HG02610 (cell line): ENCODE measurements at regions not wholly inside any gene's neighbourhood (a gene's known extent, or its start where the extent isn't known, plus 50 kb on each side); places are given as distances from the start of the nearest gene placed in this dataset.
"Not testable (repeated sequence)": the region's sequence is repeated elsewhere in the genome, so short reads cannot be mapped to it uniquely, and the experiment has no call there.

ENCODE experiments used
- ATAC-seq: cut with Tn5 transposase; IDR thresholded peaks from one replicate; pipeline ENCODE4 v1.9.1; 2021; ENCODE audit warnings: mild to moderate bottlenecking, moderate library complexity; ENCODE audit not compliant: unreplicated experiment

DNA sequence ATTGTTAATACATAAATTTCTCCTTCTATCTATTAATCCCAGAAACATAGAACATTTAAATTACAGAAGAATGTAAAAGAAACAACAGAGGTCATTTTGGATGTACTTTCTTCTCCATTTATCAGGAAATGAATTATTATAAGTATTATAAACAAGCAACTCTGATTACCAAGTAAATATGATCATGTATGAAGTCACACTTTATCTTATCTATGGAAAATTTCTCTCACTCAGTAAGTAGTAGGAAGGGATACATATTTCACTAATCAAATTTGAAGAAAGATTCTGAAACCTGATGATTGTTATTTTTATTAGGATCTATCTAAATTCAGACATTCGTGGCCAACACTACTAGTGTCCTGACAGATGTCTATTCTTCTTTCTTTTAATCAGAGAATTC lies 770.7 kb downstream of the LTN1 start:
- no peak for ATAC-seq

DNA sequence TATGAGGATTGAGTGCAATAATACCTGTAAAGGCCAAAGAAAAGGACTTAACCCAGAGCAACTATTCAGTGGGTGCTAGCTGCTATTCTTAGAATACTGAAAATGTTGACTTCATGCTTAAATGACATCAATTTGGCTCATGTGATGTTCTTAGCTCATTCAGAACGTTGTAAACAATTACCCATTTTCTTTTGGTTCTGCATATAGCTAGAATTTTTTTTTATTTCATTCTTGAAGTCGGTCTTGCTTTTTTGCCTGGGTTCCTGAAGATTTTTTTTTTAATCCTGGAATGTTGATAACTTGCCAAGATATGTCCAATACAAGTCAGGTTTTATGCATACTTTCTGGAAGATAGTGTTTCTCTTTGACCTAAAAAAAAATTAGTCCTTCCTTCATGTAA lies 772.0 kb downstream of the LTN1 start:
- ATAC-seq: no peak

DNA sequence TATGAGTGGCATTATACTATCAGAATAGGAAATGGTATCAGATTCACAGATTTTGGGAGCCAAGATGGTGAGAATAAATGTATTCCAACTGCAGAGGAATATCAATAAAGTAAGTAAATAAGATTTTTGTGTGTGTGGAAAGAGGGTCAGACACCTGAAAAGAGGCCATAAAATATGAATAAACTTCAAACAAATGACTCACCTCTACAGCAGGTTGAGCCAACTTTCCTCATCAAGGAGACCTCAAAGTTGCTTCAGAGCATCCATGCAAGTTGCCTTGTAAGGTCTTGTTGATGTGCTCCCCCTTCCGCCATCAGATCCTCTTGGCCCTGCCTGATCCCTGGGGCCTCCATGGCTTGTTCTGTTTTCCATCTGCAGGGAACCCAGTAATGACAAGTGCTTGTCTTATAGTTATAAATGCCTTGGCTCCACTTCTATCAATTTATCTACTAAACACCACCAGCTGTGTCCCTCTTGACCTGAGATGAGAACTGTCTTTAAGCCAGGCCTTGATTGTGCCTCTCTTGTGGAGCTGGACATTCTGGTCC lies 775.6 kb downstream of the LTN1 start:
- ATAC-seq: no peak

DNA sequence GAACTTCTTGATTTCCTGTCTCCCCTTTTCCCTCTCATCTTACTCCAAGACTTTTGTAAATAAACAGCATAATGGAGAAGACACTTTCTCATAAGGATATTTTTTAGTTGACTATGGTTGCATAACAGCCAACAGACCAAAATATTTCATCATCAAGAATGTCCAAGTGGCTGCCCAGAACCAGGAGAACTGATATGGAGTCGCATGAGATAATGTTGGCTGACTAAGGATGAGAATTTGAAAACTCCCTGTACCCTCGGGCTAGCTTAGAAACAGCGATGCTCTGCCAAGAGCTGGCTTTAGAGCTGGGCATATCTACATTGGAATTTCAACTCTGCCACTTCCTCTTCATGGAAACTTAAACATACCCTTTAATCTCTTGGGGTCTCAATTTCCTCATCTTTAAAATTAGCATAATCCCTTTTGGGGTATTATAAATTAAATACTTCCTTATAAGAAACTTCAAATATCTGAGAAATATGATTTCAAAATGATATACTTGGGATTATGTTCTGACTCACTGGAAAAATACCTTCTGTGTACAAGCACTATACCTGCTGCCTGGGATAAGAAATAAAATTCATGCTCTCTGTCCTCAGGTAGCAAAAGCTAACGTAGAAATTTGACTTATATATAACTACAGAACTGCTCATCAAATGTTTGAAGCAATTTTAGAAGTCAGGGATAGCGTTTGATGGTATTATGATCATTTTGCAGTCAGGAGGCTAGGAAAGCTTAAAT lies 777.3 kb downstream of the LTN1 start:
- no peak for ATAC-seq

DNA sequence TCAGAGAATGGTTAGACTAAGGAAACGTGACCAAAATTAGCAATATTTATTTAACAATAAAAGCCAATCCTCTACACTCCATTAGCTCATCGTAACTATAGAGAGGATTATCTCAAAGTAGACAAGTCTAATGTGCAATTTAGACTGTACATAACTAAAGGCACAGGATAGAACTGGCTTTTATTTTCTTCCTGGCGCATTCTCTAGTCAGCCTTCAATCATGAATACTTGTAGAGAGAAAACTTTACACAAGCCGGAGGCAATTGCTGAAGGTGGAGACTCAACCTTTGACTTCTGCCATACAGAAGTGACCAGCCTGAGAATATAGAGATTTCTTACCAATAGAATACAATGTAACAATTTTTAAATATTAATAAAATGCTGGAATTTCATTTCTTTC lies 777.9 kb downstream of the LTN1 start:
- no peak for ATAC-seq

DNA sequence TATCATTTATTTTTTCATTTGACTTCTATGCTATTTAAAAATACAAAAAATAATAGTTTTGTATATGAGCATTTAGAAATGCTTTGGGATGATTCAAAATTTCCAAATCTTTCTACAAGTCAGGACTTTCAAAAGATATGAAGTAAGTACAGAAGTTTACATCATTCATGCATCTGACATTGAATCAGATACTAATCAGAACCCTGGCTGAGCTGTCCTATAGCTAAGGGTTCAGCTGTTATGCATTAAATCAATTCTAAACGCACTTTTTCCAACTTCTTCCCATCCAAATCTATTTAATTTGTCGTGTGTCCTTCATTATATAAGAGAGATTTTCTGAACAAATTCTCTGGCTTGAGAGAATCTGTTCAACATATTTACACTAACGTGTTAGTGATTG lies 779.4 kb downstream of the LTN1 start:
- ATAC-seq: no peak

DNA sequence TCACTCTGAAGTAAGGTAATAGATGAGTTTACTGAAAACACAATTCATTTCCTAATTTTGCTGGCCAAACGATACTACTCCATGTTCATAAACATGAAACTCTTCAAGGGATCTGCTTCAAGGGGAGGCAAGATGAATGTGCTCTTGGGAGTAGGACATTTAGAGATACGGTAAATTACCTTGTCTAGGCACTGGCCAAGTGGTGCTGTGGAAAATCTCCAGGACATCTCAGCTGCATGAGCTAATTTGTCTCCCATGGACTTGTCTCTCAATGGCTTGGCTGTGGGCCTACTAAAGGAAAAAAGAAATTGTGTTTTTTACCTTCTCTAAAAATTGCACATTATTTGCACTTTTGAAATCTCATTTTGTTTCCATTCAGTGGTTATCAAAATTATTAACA lies 780.6 kb downstream of the LTN1 start:
- no peak for ATAC-seq

DNA sequence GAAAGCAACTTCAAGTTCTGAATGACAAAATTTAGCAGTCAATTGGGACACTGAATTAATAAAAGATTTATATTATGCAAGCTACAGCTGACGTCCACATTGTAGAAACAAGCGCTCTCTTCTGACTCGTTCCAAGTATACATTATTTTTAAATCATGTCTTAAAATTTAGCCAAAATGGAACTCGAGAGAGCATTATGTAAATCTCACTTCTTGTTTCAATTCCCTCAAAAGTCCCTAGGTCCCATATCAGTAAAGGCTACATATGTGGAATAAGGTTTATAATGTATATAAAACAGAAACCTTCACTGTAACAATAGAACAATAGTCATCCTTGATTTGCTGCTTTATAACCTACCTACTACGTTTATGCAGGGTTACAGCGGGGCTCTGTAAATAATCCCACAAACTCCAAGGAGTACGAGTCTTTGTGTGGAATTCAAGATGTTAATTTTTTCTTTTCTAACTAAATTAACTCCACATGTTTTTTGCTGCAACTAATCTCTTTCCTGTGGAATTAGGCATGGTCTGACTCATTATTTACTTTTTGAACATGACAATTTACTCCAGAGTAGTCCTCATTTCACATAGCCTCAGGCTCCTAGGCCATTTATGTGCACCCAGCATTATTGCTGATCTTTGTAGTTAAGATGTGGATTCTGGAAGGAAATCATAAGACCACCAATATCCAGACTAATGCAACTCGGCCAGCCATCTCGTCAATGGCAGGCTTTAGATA lies 785.1 kb downstream of the LTN1 start:
- no peak for ATAC-seq

DNA sequence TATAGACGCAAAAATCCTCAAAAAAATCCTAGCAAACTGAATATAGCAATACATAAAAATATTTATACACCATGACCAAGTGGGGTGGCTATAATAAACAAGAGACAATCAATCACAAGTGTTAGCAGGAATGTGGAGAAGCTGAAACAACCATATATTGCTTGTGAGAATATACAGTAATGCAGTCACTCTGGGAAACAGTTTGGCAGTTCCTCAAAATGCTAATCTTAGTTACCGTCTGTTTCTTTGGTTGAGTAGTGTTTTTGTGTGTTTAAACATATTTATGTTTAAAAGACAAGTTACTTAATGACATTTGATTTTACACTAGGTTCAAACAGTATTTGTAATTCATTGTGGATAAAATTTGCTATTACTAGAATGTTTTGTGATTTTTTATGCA lies 792.0 kb downstream of the LTN1 start:
- no peak for ATAC-seq

DNA sequence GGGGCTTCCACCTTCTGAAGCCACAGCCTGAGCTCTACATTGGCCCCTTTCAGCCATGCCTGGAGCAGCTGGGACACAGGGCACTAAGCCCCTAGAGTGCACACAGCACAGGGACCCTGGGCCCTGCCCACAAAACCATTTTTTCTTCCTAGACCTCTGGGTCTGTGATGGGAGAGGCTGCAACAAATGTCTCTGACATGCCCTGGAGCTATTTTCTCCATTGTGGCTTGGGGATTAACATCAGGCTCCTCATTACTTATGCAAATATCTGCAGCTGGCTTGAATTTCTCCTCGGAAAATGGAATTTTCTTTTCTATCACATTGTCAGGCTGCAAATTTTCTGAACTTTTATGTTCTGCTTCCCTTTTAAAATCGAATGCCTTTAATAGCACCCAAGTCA lies 795.7 kb downstream of the LTN1 start:
- no peak for ATAC-seq

DNA sequence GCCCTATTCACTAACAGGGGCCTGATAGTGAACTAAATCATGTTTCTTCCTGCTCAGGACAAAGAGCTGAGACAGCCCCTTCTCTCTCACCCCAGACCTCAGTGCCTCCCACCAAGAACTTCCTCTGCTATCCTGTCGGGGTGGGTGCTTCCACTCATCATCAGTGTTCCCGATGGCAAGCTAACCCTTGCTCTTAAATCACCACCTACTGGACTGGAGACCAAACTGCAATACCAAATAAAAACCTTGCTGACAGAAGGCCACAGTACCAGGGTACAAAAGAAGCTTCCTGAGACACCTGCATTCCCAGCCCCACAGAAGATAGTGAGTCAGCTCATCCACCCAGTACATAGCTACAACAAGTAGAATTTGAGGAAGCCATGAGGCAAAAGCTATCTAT lies 799.5 kb downstream of the LTN1 start:
- no peak for ATAC-seq

DNA sequence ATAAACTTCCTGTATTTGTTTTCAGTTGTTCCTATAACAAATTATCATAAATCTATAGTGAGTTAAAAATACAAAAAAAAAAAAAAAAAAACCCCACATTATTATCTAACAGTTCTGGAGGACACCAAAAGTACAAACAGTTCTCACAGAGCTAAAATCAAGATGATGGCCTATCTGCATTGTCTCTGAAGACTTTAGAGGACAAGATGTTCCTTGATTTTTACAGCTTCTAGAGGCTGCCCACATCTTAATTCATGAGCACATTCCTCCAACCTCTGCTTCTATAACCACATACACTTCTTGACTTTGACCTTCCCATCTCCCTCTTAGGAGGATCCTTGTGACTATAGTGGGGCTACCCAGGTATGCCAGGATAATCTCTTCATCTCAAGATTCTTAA lies 806.1 kb downstream of the LTN1 start:
- ATAC-seq: no peak

DNA sequence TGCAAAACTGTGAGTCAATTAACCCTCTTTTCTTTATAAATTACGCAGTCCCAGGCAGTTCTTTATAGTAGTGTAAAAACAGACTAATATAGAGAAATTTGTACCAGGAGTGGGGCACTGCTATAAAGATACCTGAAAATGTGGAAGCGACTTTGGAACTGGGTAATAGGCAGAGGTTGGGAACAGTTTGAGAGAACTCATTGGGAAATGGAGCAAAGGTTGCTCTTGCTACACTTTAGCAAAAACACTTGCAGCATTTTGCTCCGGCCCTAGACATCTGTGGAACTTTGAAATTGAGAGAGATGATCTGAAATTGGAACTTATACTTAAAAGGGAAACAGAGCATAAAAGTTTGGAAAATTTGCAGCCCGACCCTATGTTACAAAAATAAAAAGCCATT lies 810.9 kb downstream of the LTN1 start:
- no peak for ATAC-seq

DNA sequence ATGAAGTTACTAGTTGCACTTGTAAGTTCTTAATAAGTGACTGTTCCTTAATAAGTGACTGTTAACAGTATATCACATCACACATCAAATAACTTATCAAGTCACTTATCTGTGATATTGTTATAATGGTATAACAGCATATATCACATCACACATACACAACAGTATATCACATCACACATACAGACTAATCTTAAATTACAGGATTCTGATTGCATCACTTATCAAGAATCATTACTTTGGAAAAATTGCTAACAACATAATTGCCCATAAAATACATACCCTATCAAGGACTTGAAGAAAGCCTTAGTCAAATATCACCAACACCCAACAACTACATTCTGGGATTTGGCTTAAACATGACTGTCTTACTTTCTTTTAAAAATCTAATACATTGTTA lies 813.5 kb downstream of the LTN1 start:
- no peak for ATAC-seq

DNA sequence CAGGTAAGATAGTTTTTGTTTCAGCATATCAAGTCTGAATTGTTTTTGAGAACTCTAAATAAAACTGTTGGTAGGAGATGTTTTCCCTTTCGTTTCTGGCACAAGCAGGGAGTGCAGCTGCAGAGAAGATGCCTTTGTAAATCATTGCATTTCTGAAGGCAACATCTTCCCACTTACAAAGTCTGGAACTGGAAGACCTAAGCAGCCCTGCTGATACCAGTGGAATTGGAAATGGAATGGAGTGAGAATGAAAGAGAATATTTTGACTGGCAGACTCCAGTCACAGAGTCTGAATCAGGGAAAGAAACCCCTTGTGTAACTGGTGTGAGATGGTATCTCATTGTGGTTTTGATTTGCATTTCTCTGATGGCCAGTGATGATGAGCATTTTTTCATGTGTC lies 815.6 kb downstream of the LTN1 start:
- ATAC-seq: no peak

DNA sequence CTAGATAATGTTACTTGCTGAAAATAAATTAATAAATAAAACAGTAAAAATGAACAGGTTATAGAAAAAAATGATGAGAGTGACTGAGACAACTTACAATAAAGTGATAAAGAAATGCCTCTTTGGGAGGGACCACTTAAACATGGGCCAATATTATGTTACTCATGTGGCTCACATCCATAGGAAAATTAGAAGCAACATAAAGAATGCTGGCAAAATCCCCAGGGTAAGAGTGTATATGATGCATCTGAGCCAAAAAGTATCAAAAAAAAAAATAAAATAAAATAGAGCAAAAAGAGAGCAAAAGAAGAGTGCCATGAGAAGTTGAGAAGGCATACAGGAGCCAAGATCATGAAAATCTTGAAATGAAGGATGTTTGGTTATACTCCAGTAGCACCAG lies 818.0 kb downstream of the LTN1 start:
- ATAC-seq: no peak

DNA sequence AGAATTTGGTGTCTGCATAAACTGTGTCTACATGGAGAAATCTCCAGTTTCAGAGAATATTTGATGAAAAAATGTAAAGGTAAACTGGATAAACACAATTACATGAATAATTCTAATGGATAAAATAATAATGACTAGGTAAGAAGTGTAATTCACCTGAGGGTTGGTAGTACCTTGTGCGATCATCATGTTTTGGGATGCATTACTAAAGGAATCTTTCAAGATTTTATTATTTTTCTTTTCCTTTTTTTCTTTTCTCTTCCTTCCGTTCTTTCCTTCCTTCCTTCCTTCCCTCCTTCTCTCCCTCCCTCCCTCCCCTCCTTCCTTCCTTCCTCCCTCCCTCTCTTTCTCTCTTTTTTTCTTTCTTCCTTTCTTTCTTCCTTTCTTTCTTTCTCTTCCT lies 818.7 kb downstream of the LTN1 start:
- no peak for ATAC-seq

DNA sequence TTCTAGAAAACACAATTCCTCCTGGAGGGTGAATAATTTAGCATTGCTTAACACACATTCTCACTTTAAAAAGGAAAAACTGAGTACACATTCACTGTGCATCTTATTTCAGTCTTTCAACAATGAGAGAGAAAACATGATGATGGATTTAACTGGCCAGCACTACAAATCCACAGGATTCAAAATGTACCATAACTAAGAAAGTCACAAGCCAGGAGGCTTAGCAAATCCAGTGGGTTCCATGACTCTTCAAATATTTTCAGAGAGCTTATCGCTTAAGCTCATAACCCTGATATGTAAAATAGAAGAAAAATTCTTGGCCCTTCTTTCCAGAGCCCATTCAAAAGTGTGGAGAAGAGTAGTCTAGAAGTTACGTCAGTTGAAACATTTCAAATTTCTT lies 820.3 kb downstream of the LTN1 start:
- ATAC-seq: no peak

DNA sequence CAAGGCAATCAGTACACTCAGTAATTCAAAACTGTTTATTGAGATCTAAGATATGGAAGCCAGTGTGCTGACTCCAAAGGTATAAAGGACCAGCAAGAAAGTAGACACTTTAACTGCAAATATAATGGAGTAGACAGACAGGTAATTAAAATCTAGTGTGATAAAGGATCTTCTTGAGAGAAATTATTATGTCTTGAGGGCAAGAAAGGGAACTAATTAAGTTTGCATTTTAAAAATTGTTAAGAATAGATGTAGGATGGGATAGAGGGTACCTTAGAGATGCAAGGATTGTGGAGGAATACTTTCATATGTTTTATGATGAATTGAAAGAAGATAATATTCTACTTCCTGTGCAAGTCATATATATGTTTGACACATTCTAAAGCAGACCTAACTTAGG lies 825.3 kb downstream of the LTN1 start:
- no peak for ATAC-seq

DNA sequence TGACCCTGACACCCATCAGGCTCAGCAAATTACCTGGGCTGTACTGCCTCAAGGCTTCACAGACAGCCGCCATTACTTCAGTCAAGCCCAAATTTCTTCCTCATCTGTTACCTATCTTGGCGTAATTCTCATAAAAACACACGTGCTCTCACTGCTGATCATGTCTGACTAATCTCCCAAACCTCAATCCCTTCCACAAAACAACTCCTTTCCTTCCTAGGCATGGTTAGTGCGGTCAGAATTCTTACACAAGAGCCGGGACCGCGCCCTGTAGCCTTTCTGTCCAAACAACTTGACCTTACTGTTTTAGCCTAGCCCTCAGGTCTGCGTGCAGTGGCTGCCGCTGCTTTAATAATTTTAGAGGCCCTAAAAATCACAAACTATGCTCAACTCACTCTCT lies 828.2 kb downstream of the LTN1 start:
- not testable (repeated sequence) for ATAC-seq

DNA sequence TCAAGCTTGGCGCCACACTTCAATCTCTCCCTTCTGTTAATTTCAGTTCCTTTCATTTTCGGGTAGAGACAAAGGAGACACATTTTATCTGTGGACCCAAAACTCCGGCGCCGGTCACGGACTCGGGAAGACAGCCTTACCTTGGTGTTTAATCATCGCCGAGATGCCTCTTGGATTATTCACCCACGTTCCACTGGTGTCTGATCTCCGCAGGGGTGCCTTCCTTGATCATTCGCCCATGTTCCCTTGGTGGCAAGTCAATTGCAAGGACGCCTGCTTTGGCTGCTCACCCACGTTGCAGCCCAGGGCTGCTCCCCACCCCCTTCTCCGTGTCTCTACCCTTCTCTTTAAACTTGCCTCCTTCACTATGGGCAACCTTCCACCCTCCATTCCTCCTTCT lies 830.6 kb downstream of the LTN1 start:
- ATAC-seq: not testable (repeated sequence)

DNA sequence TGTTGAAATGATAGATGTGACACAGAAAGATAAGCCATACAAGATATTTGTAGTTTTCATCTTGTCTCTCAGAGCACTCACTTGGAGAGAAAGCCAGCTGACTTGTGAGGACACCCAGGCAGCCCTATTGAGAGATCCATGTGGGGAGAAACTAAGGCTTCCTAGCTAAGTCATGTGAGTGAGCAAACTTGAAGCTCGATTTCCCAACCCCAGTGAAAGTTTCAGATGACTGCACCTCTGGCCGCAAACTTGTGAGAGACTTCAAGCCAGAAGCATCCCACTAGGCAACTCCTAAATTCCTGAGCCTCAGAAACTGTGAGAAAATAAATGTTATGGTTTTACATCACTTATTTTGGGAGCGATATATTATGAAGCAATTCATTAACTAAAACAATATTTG lies 832.3 kb downstream of the LTN1 start:
- no peak for ATAC-seq
